ENCODE measurements at regions not wholly inside any gene's neighbourhood (a gene's known extent, or its start where the extent isn't known, plus 50 kb on each side); places are given as distances from the start of the nearest gene placed in this dataset.

DNA sequence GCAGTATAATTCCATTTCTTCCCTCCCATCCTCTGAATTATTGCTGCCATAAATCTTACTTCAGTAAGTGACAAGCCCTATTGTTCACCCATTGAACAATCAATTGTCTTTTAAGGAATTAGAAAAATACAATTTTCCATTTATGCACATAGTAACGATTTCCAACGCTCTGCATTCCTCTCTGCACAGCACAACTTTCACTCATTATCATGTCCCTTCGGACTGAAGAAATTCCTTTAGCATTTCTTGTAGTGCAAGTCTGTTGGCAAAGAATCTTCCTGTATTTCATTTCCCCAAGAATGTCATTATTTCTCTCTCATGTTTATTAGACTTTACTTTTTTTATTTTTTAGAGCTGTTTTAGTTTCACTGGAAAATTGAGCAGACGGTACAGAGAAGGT, 252.1 kb upstream of the RTL1 start:
- TF ChIP-seq ZNF114 (CRISPR knock-in tag; IDR thresholded peaks at IDR 0.05) (no peak), EZH2 (IDR thresholded peaks at IDR 0.05; ENCODE audit: low read depth, unreplicated experiment) (no peak)
